GM18858 (cell line): ENCODE measurements at regions not wholly inside any gene's neighbourhood (a gene's known extent, or its start where the extent isn't known, plus 50 kb on each side); places are given as distances from the start of the nearest gene placed in this dataset.

Source experiments
- ATAC-seq: cut with Tn5 transposase; IDR thresholded peaks from one replicate; pipeline ENCODE4 v1.9.1; 2021; ENCODE audit not compliant: unreplicated experiment

DNA sequence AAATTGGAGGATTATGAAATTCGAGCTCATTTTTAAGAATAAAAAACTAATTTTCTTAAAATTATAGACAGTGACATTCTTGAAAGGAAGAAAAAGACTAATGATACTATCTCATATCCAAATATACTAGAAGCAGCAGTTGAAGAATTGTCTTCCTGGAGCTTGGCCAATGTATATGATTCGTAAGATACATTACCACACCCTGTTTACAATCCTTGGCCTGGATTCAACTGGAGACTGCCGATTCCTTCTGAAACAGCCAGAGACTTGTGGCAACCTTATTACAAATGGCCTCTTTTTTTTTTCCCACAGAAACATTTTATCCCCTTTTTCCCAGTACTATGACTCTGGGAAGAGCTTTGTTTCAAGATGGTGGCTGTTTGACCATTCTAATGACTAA, 571.2 kb upstream of the FAT1 start:
- no peak for ATAC-seq

DNA sequence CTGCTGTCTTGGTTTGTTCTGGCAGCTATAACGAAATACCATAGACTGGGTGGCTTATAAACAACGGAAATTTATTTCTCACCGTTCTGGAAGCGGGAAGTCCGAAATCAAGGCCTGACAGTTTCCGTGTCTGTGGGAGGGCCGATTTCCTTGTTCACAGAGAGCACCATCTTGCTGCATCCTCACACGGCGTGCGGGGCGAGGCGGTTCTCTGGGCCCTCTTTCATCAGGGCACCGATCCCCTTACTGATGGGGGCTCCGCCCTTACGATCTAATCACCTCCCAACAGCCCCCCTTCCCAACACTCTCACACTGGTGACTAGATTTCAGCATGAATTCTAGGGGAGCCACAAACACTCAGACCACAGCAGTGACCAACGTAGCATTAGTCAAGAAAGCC, 578.3 kb upstream of the FAT1 start:
- ATAC-seq, result no peak

DNA sequence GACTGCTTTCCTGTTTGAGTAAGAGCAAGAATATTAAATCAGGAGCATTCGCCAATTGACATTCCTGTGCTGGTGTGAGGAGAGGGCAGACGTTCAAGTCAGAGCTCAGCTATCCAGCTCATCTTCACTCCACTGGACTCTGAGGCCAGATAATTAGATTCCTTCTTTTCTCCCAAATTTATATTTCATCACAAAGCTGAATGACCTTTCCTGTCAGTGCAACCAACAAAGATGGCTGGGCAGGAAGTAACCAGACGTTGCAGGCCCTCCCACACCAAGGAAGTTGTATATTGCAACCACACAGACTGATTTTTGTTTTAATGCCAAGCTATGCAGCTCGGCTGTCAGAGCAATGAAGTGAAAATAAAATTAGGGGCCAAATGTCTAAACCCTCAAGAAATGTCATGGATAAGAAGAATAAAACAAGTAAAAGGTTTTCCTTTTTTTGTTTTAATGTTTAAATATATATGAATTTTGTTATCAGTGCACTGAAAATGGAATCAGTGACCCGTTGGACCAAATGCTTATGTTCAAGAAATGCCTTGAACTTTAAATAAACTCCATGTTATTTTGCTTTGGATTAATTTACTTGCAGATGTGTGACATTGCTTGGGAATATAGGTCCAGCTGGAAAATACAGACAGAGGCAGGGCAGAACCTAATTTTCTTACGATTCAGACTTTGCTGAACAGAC, 578.9 kb upstream of the FAT1 start:
- no peak for ATAC-seq

DNA sequence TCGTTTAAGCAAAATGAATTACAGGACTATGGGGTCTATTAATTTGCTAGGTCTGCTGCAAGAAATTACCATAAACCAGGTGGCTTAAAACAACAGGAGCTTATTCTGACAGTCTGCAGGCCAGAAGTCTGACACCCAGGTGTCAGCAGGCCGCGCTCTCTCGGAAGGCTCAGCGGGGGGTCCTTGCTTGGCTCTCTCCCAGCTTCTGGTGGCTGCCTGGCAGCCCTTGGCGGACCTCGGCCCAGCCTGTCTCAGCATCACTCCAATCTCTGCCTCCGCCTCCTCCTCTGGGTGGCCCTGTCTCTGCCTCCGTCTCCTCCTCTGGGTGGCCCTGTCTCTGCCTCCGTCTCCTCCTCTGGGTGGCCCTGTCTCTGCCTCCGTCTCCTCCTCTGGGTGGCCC, 580.5 kb upstream of the FAT1 start:
- ATAC-seq, result no peak

DNA sequence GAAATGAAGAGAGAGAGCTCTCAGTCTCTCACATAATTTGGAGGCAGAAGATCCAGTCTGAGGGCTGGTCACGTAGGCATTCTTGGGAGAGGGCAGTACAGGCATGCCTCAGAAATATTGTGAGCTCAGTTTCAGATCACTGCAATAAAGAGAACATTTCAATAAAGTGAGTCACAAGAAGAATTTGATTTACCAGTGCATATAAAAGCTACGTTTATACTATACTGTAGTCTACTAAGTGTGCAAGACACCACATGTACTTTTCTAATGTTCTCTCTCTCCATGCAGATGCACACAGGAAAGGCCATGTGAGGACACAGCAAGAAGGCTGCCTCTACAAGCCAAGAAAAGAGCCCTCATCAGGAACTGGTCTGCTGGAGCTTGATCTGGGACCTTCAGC, 583.5 kb upstream of the FAT1 start:
- ATAC-seq, result no peak

DNA sequence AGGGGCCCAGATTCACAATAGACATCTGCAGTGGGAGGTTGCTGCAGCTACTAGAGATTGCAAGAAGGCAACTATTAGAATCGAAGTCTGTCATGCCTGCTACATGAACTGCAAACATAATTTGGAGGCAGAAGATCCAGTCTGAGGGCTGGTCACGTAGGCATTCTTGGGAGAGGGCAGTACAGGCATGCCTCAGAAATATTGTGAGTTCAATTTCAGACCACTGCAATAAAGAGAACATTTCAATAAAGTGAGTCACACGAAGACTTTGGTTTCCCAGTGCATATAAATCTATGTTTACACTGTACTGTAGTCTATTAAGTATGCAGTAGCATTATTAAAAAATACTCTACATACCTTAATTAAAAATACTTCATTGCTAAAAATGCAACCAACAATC, 585.8 kb upstream of the FAT1 start:
- ATAC-seq, result no peak

DNA sequence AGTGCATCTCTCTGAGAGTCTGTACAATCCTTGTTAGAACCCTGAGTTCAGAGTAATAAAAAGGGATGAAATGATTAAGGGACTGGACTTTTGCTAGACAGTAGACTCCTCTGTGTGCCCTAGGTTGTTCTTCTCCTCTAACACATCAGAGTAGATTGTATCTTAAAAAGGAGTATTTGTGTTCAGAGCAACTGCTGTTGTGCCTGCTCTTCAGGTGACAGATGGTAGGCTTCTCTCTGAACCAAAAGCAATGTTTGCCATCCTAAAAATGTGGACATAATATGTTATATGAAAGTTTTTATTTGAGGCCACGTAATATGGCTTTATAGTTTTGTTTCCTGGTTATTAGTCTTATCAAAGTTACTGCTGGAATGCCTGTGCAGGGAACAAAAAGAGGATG, 588.6 kb upstream of the FAT1 start:
- no peak for ATAC-seq

DNA sequence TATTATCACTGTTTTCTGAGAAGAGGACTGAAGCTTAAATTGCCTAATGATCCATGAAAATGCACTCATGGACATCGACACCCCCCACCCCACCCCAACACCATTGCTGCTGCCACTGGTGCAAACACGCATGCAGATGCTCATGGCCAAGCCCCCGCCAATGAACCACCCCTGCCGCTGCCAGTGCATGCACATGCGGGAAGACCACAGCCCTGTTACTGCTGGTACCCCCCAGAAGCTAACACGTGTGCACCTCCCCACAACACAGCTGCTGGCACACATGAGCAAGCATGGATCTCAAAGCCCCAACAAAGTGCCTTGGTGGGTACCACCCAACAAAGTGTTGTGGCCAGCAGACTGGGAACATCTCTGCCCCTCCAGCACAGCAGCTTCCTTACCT, 594.1 kb upstream of the FAT1 start:
- ATAC-seq, result no peak

DNA sequence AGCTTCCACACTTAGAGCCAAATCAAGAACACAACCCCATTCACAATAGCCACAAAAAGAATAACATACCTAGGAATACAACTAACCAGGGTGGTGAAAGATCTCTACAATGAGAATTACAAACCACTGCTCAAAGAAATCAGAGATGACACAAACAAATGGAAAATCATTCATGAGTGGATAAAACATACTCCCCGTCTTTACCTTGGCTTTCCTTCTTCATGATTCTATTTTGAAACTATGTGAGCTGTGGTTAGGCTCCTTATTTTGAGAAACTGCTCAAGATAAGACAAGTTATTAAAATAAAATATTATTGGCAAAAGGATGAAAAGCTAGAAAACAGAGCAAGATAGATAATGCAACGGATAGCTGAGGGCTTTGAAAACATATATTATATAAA, 598.1 kb upstream of the FAT1 start:
- no peak for ATAC-seq

DNA sequence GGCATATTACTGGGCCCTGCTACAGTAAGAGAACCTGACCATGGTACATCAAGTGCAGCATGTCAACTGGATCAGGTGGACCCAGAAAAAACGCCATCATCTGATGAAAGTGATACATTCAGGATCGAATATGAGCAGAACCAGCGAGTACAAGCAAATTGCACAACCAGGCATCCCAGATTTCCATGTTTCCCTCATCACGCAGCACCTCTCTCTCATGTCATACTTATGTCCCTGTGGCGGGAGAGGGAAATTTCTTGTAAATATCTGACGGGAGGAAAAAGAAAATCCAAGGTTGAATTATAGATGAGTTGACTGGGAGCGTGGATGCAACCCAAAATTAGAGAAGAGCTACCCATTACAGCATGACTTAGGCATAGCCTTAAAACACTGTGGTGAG, 608.5 kb upstream of the FAT1 start:
- ATAC-seq, result no peak

DNA sequence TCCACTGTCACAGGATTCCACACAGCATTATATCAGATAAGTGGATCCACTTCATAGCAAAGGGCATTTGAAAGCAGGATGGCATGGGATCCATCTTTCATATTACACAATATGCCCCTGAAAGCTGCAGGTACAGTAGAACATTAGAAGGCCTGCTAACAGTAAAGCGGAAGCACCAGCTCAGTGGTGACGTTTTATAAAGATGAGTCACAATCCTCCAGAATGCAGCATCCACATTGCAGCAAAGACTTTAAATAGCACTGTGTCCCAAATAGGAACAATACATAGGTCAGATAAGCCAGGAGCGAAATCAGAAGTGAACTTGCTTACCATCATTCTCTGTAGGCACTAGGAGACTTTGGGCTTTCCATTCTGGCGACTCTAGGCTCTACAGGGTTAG, 609.5 kb upstream of the FAT1 start:
- ATAC-seq, result no peak

DNA sequence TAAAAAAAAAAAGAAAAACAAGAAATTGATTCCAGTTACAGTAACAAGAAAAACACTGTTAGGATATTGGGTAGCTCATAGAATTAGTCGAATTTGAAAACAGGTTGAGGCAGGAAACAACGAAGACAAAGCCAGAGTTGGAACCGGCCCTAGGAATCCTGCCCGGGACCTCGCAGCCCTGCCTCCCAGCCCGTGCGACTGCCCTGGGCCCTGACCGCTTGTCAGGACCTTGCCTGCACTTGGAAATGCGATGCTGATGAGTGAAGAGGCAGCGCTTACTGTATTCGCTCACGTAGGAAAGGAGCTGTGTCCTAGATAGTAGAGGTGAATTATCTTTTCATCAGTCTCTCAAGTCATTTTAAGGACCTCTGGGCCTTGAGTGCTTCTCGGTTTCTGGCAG, 611.7 kb upstream of the FAT1 start:
- no peak for ATAC-seq

DNA sequence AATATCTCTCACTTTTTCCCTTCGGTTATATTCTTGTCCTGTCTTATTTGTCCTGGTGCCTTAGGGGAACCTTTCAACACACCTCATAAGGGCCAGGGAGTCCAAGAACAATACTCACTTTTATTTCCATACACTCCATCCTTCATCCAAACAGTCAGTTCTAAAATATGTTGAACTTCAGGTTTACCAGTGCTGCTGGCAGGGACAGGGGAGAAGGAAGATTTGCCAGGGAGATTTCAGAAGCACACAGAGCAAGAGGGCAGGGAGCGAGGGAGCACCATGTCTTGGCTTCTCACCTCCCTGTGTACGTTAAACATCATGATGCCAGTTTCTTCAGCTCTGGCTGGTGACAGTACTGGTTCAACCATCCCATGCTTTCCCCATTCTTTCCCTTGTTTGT, 631.1 kb upstream of the FAT1 start:
- no peak for ATAC-seq

DNA sequence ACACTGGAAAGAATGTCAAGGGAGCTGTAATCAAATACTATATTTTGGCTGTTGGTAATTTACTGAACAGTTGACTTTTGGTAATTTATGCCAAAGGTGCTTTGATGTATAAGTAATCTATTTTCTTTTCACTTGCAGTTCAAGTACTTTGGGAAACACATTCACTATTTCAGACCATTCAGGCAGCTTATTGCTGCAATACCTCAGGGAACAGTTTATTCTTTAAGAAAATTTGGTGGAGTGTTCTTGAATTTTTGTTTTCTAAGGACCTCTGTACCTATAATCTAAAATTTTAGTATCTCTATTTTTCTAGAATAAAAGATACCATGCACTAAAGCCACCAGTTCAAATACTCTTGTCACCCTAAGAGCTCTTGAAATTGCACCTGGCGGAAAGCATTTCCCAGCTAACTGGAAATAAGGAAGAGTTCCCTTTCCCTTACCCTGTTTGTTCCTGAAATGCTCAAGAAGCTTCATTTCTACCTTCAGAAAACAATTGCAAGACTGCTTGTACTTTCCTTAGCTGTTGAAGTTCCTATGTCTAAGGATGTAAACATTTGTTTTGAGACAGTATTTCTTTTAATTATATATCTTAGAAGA, 633.5 kb upstream of the FAT1 start:
- no peak for ATAC-seq

DNA sequence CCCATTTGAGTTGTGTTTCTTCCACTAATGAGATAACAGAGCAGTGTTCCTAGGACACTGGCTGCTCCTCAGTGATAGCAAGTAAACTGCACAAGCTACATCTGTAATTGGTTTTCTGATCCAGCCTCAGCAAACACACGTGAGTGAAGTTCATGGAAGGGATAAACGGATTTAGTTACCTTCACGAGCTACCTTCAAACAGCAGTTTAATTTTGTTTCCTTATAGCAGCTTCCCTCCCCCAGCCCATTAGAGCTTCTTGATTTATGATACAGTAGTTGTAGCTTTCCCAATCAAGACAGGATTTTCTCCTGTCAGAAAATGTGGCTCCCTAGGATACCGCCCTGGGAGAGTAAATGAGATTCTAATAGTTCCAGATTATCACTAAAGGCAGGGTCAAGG, 634.2 kb upstream of the FAT1 start:
- no peak for ATAC-seq

DNA sequence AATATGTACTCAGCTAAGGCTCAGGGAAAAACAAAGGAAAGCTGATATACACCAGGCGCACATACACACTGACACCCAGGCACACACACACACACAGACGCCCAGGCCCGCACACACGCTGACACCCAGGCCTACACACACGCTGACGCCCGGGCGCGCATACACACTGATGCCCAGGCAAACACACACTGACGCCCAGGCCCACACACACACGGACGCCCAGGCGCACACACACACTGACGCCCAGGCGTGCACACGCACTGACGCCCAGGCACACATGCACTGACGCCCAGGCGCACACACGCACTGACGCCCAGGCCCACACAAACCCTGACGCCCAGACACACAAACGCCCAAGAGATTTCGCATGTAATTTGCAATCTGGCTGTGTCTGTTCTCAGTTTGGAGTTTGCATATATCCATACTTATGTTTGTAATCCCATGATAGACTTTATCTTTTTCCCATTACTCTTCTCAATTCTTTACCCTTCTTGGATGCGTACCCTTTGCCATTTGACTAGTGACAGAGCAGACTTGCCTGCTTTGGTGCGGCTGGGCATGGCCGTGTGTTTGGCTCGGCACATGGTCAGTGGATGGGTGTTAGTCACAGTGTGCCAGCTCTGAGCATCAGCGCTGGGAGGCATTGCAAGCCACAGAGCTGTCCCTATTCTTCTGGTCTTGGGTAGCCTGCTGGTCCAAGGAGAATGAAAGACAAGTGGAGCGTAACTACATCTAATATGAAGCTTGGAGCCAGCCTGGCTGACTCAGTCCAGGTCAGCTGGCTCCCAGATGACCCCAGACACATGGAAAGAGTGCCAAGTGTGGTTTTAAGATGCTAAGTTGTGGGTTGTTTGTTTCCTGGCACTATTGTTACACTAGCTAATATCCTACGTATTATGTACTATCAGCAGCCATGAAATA, 632.4 kb upstream of the ZFP42 start:
- no peak for ATAC-seq

DNA sequence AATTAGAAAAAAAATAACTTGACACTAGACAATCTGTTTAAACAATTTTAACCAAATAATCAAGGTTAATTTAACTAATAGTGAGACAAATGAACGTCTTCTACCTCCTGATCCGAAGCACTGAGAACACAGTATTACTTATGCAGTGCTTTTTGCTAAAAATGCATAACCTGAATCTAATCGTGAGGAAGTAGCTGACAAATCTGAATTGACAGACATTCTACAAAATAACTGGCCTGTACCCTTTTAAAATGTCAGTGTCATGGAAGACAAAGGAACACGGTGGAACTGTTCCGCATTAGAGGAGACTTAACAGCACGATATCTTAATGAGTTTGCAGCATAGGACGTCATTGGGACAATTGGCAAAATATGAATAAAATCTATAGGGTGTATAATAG, 631.2 kb upstream of the ZFP42 start:
- ATAC-seq, result no peak

DNA sequence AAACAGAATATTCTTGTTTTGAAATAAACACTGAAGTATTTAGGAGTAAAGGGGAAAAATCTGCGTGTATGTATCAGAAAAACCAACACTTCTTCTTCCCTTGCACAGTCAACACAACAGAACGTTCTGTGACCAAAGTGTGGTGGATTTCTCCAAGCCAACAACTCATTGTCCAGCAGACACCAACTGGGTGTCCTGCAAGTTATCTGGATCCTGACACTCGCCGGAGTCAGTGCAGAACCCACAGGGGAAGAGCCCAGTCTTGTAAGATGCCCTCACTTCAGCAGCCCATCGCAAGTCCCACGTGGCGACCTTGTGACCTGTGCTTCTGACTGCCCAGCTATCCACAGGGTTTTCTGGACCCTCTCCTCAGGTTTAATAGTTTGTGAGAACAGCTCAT, 630.7 kb upstream of the ZFP42 start:
- no peak for ATAC-seq

DNA sequence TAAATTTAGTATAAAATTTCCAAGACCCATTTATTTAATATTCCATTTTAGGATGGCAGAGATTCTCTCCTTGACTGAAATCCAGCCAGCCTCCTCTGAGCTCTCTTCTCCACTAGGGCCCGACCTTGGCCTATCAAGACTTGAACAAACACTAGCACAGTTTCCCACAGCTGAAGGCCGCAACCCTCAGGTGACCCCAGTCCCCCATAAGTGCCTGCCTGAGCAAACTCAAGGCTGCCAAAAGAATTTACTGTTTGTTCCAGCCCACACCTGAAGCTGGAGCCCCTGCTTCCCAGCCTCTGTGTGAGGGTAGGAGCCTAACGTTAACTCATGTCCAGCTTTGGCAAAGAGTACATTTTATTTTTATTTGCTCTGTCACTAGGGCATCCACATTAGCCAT, 629.0 kb upstream of the ZFP42 start:
- no peak for ATAC-seq

DNA sequence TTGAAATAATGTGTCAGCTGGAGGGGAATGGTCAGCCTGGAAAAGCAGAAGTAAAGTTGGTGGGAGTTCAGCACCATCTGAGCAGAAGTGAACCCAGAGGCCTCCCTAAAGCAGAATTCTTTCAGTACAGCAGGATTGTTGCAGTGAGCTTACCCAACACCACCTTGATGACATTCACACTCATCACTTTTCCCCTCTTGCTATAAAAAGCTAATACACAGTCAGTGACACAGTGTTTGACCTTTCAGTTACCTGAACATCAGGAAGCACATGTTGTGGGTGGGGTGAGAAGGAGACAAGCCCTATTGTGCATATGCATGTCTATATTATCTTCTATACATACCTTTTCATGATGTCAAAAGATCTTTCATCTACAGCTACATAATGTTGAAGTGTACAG, 624.7 kb upstream of the ZFP42 start:
- ATAC-seq, result no peak

DNA sequence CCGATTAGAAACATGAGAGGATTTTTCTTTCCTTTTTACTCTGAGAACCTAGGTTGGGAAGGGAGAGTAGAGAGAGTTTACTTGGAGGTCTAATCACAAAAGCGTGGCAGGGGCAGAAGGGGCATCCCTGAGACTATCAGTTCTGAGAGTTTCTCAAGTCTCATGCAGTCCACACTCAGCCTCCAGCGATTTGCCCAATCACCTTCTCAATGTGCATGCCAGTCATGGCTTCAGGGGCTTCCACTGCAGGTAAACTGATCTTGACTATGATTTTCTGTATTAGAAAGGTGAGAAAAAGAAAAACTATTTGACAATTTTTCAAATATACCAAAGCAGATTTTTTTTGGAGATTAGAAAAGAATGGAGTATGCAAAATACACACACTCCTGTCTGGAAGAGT, 617.1 kb upstream of the ZFP42 start:
- no peak for ATAC-seq

DNA sequence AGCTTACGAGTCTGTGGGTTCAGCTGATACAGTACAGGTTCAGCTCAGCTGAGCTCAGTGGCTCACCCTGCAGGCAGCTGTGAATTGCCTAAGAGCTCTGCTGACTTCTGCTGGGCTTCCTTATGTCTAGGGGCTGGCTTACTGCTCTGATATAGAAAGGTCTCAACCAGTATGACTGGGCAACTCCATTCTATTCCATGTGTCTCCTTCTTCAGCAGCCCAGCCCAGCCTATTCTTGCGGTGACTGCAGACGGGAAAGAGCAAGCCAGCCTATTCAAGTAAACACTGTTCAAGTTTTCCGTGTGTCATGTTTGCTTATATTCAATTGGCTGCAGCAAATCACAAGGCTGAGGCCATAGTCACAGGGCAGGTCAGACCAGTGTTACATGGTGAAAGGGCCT, 615.4 kb upstream of the ZFP42 start:
- ATAC-seq, result no peak
